Myocyte (in vitro differentiated cells): ENCODE measurements at regions not wholly inside any gene's neighbourhood (a gene's known extent, or its start where the extent isn't known, plus 50 kb on each side); places are given as distances from the start of the nearest gene placed in this dataset. TPM values are rescaled to one million over a fixed set of nuclear protein-coding genes. Genes with fewer than 3 reads are reported as not detected.
A peak's percentile ranks its signal among the peaks of the same experiment; 100 is the strongest.
"Not testable (repeated sequence)": the region's sequence is repeated elsewhere in the genome, so short reads cannot be mapped to it uniquely, and the experiment has no call there.

Experiments
- DNase-seq: peaks from one replicate; pipeline ENCODE4 v3.0.0-alpha.2; 2012; ENCODE audit warnings: low read depth
- microRNA-seq: library from miRNA; unstranded; fragments of <30 nt; microRNA quantifications from one replicate; pipeline ENCODE4, GENCODE V29; 2016

- DNase-seq: no peak
Measured at GRCh38 chr2:58350484-58350883, 109.4 kb upstream of the FANCL start.

GRCh38 chr2:58347810-58348209 lies 106.7 kb upstream of the FANCL start:
- DNase-seq: no peak

- DNase-seq: no peak
Measured at GRCh38 chr2:58341047-58341446, 99.9 kb upstream of the FANCL start.

GRCh38 chr2:58339548-58340243 lies 98.6 kb upstream of the FANCL start:
- DNase-seq: no peak

- DNase-seq: peak; percentile 62
Measured at GRCh38 chr2:58336416-58336815, 95.3 kb upstream of the FANCL start.

GRCh38 chr2:58334414-58334813 lies 93.3 kb upstream of the FANCL start:
- DNase-seq: no peak

GRCh38 chr2:58325296-58325895 lies 84.3 kb upstream of the FANCL start:
- DNase-seq: not testable (repeated sequence)

GRCh38 chr2:58319481-58319880 lies 78.4 kb upstream of the FANCL start:
- no peak for DNase-seq

- DNase-seq: not testable (repeated sequence)
Measured at GRCh38 chr2:58318949-58319348, 77.8 kb upstream of the FANCL start.

- DNase-seq: no peak
Measured at GRCh38 chr2:58313926-58314325, 72.8 kb upstream of the FANCL start.

- DNase-seq: no peak
Measured at GRCh38 chr2:58308435-58308834, 67.3 kb upstream of the FANCL start.

- DNase-seq: no peak
Measured at GRCh38 chr2:58304843-58305242, 63.7 kb upstream of the FANCL start.

GRCh38 chr2:58299123-58299522 lies 58.0 kb upstream of the FANCL start:
- DNase-seq: no peak

GRCh38 chr2:58293056-58293455 lies 51.9 kb upstream of the FANCL start:
- DNase-seq: no peak

GRCh38 chr2:58291726-58292438 lies 50.8 kb upstream of the FANCL start:
- peak; percentile 51 for DNase-seq

Small RNA genes lying in the stretch of these regions (microRNA-seq; reads per million reads assigned to microRNA genes)
- gene MIR4432: not detected
